Right lobe of liver (tissue), 4 donors: ENCODE measurements at regions not wholly inside any gene's neighbourhood (a gene's known extent, or its start where the extent isn't known, plus 50 kb on each side); places are given as distances from the start of the nearest gene placed in this dataset.

ENCODE experiments used
- POLR2A ChIP-seq: fragments of 450-650 bp; IDR thresholded peaks from one replicate; pipeline ENCODE4 v1.6.1; 2017; ENCODE audit warnings: antibody characterized with exemption, mild to moderate bottlenecking
- TF ChIP-seq, protein P1 (sequence below), 4 donors: fragments of 200-600 bp in 3 of 4; fragments of 450-650 bp in 1 of 4; IDR thresholded peaks; one replicate each; pipeline versions ENCODE4 v1.5.1 to v1.8.0; 2016 to 2022; ENCODE audit warnings: antibody characterized with exemption in 4 of 4, mild to moderate bottlenecking in 2 of 4
- donor health status: DM: no; HTN: no; CAD: no.
- donor health status: DM: no; HTN: no; CAD: no.
- donor health status: DM: no; HTN: yes; CAD: no.

DNA sequence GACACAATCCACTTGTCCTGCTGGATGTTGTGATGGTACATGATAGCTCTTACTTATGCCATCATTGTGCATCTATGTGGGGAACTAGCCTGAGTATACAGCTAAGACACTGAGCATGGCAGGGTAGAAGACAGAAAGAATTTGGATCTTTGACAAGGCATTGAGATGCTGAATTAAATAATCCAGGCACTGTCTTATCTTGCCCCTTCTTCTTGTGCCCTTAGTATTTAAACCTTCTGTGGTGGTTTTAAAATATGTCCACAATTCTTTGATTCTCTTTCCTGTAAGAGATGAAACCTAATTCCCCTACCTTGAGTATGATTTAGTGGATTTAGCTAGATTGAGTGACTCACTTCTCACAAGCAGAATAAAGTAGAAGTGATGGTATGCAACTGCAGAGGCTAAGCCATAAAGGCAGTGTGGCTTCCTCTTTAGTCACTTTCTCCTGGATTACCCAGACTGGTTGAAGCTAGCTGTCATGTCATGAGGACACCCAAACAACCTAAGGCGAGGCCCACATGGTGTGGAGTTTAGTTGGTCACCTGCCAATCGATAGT, 174.0 kb upstream of the NREP start:
- TF ChIP-seq, protein P1, sequence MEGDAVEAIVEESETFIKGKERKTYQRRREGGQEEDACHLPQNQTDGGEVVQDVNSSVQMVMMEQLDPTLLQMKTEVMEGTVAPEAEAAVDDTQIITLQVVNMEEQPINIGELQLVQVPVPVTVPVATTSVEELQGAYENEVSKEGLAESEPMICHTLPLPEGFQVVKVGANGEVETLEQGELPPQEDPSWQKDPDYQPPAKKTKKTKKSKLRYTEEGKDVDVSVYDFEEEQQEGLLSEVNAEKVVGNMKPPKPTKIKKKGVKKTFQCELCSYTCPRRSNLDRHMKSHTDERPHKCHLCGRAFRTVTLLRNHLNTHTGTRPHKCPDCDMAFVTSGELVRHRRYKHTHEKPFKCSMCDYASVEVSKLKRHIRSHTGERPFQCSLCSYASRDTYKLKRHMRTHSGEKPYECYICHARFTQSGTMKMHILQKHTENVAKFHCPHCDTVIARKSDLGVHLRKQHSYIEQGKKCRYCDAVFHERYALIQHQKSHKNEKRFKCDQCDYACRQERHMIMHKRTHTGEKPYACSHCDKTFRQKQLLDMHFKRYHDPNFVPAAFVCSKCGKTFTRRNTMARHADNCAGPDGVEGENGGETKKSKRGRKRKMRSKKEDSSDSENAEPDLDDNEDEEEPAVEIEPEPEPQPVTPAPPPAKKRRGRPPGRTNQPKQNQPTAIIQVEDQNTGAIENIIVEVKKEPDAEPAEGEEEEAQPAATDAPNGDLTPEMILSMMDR (IDR thresholded peaks at IDR 0.05), result no peak
- no peak for TF ChIP-seq POLR2A
